ENCODE measurements at regions not wholly inside any gene's neighbourhood (a gene's known extent, or its start where the extent isn't known, plus 50 kb on each side); places are given as distances from the start of the nearest gene placed in this dataset.
"Not testable (repeated sequence)": the region's sequence is repeated elsewhere in the genome, so short reads cannot be mapped to it uniquely, and the experiment has no call there.

DNA sequence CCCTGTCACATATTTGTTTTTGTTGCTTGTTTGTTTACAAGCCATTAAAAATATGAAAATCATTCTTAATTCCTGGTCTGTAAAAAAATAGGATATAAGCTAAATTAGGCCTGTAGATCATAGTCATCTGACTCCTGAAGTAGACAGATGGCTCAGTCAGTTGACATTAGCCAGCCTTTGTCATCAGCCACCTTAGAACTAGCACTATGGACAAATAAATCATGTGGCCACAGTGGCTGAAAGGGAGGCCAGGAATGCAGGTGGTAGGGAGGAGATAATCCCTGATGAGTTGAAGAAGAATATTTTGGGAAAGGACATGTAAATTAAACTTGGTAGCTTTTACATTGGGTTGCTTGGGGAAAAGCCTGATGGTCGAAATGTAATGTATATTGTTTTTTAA is 1544.9 kb downstream of the SI start:
- TF ChIP-seq, protein P1, sequence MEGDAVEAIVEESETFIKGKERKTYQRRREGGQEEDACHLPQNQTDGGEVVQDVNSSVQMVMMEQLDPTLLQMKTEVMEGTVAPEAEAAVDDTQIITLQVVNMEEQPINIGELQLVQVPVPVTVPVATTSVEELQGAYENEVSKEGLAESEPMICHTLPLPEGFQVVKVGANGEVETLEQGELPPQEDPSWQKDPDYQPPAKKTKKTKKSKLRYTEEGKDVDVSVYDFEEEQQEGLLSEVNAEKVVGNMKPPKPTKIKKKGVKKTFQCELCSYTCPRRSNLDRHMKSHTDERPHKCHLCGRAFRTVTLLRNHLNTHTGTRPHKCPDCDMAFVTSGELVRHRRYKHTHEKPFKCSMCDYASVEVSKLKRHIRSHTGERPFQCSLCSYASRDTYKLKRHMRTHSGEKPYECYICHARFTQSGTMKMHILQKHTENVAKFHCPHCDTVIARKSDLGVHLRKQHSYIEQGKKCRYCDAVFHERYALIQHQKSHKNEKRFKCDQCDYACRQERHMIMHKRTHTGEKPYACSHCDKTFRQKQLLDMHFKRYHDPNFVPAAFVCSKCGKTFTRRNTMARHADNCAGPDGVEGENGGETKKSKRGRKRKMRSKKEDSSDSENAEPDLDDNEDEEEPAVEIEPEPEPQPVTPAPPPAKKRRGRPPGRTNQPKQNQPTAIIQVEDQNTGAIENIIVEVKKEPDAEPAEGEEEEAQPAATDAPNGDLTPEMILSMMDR (IDR thresholded peaks at IDR 0.05): no peak
- no peak for TF ChIP-seq ZFX (IDR thresholded peaks at IDR 0.05; ENCODE audit: borderline replicate concordance)

DNA sequence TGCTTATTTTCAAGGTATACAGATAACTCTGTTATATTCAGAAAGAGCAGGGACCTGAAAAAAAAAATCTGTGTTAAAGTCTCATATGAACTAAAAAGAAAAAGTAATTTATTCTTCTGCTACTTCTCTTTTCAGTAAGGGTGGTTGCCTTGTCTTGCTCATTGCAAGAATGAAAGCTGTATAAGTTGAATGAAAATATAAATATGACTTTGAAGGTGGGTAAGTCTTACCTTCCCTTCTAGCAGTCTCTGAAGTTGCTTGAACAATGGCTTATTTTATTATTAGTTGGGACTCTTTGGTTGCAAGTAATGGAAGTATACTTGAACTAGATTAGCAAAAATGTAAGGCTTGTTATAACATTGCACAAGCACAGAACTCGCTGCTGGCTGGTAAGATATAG is 1554.9 kb downstream of the SI start:
- H3K27ac ChIP-seq: no peak overlapping the region
- TF ChIP-seq ZFX (IDR thresholded peaks at IDR 0.05; ENCODE audit: borderline replicate concordance): no peak
- TF ChIP-seq, protein P1 (IDR thresholded peaks at IDR 0.05): no peak

More for the DNA sequence above, 1544.9 kb downstream of the SI start:
- H3K27ac ChIP-seq: no peak overlapping the region

DNA sequence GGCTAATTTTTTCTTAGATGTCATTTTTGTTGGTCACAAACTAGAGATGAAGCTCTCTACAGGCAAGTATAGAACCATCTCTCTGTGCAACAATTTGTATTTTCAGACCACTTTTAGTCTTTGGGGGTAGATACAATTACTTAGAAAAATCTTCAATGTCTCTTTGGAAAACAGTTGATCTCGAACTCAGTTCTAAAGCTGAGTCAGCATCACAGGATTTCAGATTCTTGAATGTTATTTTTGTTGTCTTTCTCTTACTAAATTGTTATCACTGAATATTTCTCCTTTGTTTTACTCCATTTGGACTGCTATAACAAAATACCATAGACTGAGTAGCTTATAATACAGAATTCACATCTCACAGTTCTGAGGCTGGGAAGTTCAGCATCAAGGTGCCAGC is 1557.0 kb downstream of the SI start:
- no peak overlapping the region for H3K27ac ChIP-seq
- TF ChIP-seq, protein P1 (IDR thresholded peaks at IDR 0.05): no peak

DNA sequence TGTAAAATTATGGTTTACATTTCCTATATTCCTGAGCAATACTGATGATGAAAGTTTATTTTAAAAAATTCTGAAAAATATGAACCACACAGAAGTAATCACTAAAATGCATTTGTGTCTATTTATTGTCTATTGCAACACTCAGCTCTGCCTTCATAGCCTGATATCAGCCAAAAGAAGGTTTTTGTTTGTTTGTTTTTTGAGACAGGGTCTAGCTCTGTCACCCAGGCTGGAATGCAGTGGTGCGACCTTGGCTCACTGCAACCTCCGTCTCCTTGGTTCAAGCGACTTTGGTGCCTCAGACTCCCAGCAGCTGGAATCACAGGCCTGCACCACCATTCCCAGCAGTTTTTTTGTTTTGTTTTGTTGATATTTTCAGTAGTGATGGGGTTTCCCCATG is 1560.2 kb downstream of the SI start:
- TF ChIP-seq, protein P1 (IDR thresholded peaks at IDR 0.05): no peak
- no peak for TF ChIP-seq ZFX (IDR thresholded peaks at IDR 0.05; ENCODE audit: borderline replicate concordance)
- no peak overlapping the region for H3K27ac ChIP-seq

GRCh38 chr3:163513149-163513657 is 1565.1 kb downstream of the SI start:
- TF ChIP-seq, protein P1 (IDR thresholded peaks at IDR 0.05): no peak
- TF ChIP-seq ZFX (IDR thresholded peaks at IDR 0.05; ENCODE audit: borderline replicate concordance): no peak
- H3K27ac ChIP-seq: no peak overlapping the region

GRCh38 chr3:163508206-163508605 is 1570.1 kb downstream of the SI start:
- no peak overlapping the region for H3K27ac ChIP-seq
- TF ChIP-seq, protein P1 (IDR thresholded peaks at IDR 0.05): no peak
- TF ChIP-seq ZFX (IDR thresholded peaks at IDR 0.05; ENCODE audit: borderline replicate concordance): no peak

DNA sequence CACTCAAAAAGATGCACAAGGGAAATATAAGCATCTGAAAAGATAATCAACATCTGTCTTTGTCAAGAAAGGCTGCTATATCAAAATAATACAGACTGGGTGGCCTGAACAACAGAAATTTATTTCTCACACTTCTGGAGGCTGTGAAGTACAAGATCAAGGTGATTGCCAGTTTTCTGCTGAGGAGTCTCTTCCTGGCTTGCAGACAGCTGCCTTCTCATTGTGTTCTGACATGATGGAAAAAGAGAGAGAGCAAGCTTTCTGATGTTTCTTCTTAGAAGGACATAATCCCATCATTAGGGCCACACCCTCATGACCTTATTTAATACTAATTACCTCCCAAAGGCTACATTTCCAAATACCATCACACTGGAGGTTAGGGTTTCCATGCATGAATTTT is 1573.3 kb downstream of the SI start:
- no peak for TF ChIP-seq ZFX (IDR thresholded peaks at IDR 0.05; ENCODE audit: borderline replicate concordance)
- TF ChIP-seq, protein P1 (IDR thresholded peaks at IDR 0.05): no peak

DNA sequence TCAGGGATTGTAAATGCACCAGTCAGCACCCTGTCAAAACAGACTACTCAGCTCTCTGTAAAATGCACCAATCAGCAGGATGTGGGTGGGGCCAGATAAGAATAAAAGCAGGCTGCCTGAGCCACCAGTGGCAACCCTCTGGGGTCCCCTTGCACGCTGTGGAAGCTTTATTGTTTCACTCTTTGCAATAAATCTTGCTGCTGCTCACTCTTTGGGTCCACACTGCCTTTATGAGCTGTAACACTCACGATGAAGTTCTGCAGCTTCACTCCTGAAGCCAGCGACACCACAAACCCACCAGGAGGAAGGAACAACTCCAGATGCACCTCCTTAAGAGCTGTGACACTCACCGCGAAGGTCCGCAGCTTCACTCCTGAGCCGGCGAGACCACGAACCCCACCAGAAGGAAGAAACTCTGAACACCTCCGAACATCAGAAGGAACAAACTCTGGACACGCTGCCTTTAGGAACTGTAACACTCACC is 1578.5 kb downstream of the SI start:
- not testable (repeated sequence) for H3K27ac ChIP-seq

More for the DNA sequence above, 1573.3 kb downstream of the SI start:
- no peak overlapping the region for H3K27ac ChIP-seq

DNA sequence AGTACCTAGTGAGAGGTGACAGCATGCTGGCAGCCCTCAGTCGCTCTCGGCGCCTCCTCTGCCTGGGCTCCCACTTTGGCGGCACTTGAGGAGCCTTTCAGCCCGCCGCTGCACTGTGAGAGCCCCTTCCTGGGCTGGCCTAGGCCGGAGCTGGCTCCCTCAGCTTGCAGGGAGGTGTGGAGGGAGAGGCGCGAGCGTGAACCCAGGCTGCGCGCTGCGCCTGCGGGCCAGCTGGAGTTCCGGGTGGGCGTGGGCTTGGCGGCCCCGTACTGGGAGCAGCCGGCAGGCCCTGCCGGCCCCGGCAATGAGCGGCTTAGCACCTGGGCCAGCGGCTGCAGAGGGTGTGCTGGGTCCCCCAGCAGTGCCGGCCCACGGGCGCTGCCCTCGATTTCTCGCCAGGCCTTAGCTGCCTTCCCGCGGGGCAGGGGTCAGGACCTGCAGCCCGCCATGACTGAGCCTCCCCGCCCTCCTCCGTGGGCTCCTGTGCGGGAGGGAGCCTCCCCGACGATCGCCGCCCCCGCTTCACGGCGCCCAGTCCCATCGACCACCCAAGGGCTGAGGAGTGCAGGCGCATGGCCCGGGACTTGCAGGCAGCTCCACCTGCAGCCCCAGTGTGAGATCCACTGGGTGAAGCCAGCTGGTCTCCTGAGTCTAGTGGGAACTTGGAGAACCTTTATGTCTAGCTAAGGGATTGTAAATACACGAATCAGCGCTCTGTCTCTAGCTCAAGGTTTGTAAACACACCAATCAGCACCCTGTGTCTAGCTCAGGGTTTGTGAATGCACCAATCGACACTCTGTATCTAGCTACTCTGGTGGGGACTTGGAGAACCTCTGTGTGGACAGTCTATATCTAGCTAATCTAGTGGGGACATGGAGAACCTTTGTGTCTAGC is 1579.2 kb downstream of the SI start:
- not testable (repeated sequence) for H3K27ac ChIP-seq
